ENCODE measurements at regions not wholly inside any gene's neighbourhood (a gene's known extent, or its start where the extent isn't known, plus 50 kb on each side); places are given as distances from the start of the nearest gene placed in this dataset.
A peak's percentile ranks its signal among the peaks of the same experiment; 100 is the strongest.

GRCh38 chr16:66152181-66152580 is 214.3 kb upstream of the CDH5 start:
- no peak for DNase-seq
- no peak for TF ChIP-seq CTCF (IDR thresholded peaks at IDR 0.05)
- no peak for TF ChIP-seq POLR2A (IDR thresholded peaks at IDR 0.05)
- Histone ChIP-seq H3K9me3 (no peaks in the 10 kb centered on the region), H3K27ac (peak overlapping the region in 1 of 2 donors; percentile 61), H3K4me1 (peaks cover 0 to 4% of the 10 kb centered on the region in 2 donors), H3K36me3 (no peaks in the 10 kb centered on the region), H3K4me3 (no peak overlapping the region), H3K27me3 (no peaks in the 10 kb centered on the region)
- intact Hi-C loops (cut with DNase I; ENCODE audit: low total_unique reads): no loop called here

GRCh38 chr16:66150698-66151482 is 215.6 kb upstream of the CDH5 start:
- Histone ChIP-seq H3K9me3 (no peaks in the 10 kb centered on the region), H3K27me3 (no peaks in the 10 kb centered on the region), H3K36me3 (no peaks in the 10 kb centered on the region), H3K27ac (peak overlapping the region; percentile 49 to 61), H3K4me1 (peaks cover 0 to 4% of the 10 kb centered on the region in 2 donors), H3K4me3 (no peak overlapping the region)
- intact Hi-C loops (cut with DNase I; ENCODE audit: low total_unique reads): no loop called here
- DNase-seq: peak in 1 of 2 donors; percentile 28
- no peak for TF ChIP-seq POLR2A (IDR thresholded peaks at IDR 0.05)
- no peak for TF ChIP-seq CTCF (IDR thresholded peaks at IDR 0.05)

GRCh38 chr16:66147291-66147690 is 219.2 kb upstream of the CDH5 start:
- H3K27ac ChIP-seq: no peak overlapping the region
- no peaks in the 10 kb centered on the region for H3K27me3 ChIP-seq
- no peak overlapping the region for H3K4me3 ChIP-seq
- no peak for DNase-seq
- H3K36me3 ChIP-seq: no peaks in the 10 kb centered on the region
- TF ChIP-seq POLR2A (IDR thresholded peaks at IDR 0.05): no peak
- no peak for TF ChIP-seq CTCF (IDR thresholded peaks at IDR 0.05)
- H3K9me3 ChIP-seq: no peaks in the 10 kb centered on the region
- intact Hi-C loops (cut with DNase I; ENCODE audit: low total_unique reads): no loop called here
- H3K4me1 ChIP-seq: peaks cover 0 to 4% of the 10 kb centered on the region in 2 donors

- intact Hi-C loops (cut with DNase I; ENCODE audit: low total_unique reads): no loop called here
- DNase-seq: no peak
- no peaks in the 10 kb centered on the region for H3K36me3 ChIP-seq
- no peak overlapping the region for H3K27ac ChIP-seq
- TF ChIP-seq CTCF (IDR thresholded peaks at IDR 0.05): no peak
- TF ChIP-seq POLR2A (IDR thresholded peaks at IDR 0.05): no peak
- no peaks in the 10 kb centered on the region for H3K27me3 ChIP-seq
- no peaks in the 10 kb centered on the region for H3K9me3 ChIP-seq
- no peak overlapping the region for H3K4me3 ChIP-seq
- peaks cover 0 to 4% of the 10 kb centered on the region in 2 donors for H3K4me1 ChIP-seq
Measured at GRCh38 chr16:66146798-66147197, 219.7 kb upstream of the CDH5 start.

GRCh38 chr16:66144641-66145040 is 221.8 kb upstream of the CDH5 start:
- H3K4me1 ChIP-seq: no peaks in the 10 kb centered on the region
- no peak for DNase-seq
- no peak overlapping the region for H3K4me3 ChIP-seq
- intact Hi-C loops (cut with DNase I; ENCODE audit: low total_unique reads): no loop called here
- TF ChIP-seq POLR2A (IDR thresholded peaks at IDR 0.05) (no peak), CTCF (IDR thresholded peaks at IDR 0.05) (no peak)
- H3K9me3 ChIP-seq: no peaks in the 10 kb centered on the region
- no peak overlapping the region for H3K27ac ChIP-seq
- no peaks in the 10 kb centered on the region for H3K36me3 ChIP-seq
- H3K27me3 ChIP-seq: no peaks in the 10 kb centered on the region

Measured in uterus (tissue), 3 donors.